Mammary epithelial cell (primary cell): ENCODE measurements at regions not wholly inside any gene's neighbourhood (a gene's known extent, or its start where the extent isn't known, plus 50 kb on each side); places are given as distances from the start of the nearest gene placed in this dataset.

Experiments
- CTCF ChIP-seq, 2 donors: IDR thresholded peaks in 1 of 2; conservative IDR thresholded peaks in 1 of 2; 2 replicates each; pipeline ENCODE4 v1.5.1; 2011 to 2012; ENCODE audit warnings: inconsistent platforms in 2 of 2, low read length in 2 of 2, mild to moderate bottlenecking in 2 of 2, control low read depth in 1 of 2, low read depth in 1 of 2; ENCODE audit not compliant: insufficient read depth in 1 of 2; ENCODE audit errors: extremely low read depth in 1 of 2
- EZH2 ChIP-seq: IDR thresholded peaks from 2 replicates; pipeline ENCODE4 v1.6.1; 2012; ENCODE audit warnings: low read length, inconsistent platforms, borderline replicate concordance

DNA sequence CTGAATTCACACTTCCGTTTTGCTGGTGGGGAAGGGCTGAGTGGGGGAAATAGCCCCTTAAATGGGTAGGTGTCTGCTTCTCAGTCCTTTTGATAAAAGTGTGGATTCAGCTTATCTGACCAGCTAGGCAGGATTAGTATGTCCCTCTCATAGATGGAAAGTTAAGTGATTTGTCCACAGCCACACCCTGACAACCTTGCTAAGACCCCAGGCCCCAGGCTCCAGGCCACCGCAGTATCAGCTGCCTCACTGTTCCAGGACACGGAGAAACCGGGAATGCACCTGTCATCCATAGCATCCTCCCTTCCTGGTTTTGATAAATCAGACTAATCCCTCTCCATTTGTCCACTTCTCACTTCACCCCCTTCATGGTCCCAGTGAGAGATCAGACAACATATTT is 197.7 kb downstream of the USP12 start:
- TF ChIP-seq CTCF (conservative IDR thresholded peaks at IDR 0.05 in 1 of 2, IDR thresholded peaks at IDR 0.05 in 1 of 2; ENCODE audit: extremely low read depth in 1 of 2, insufficient read depth in 1 of 2, low read depth in 1 of 2, low read length in 2 of 2) (no peak), EZH2 (no peak)
